Ectodermal cell (in vitro differentiated cells): ENCODE measurements at regions not wholly inside any gene's neighbourhood (a gene's known extent, or its start where the extent isn't known, plus 50 kb on each side); places are given as distances from the start of the nearest gene placed in this dataset.
"Not testable (repeated sequence)": the region's sequence is repeated elsewhere in the genome, so short reads cannot be mapped to it uniquely, and the experiment has no call there.

Experiments used
- H3K27ac ChIP-seq: 2 replicates; pipeline ENCODE4 v1.7.0; 2013; ENCODE audit warnings: mild to moderate bottlenecking, low read depth, low read length; ENCODE audit not compliant: insufficient read depth, poor library complexity, severe bottlenecking
- H3K27me3 ChIP-seq: 2 replicates; pipeline ENCODE4 v1.7.0; 2013; ENCODE audit warnings: mild to moderate bottlenecking, low read length; ENCODE audit not compliant: insufficient read depth, control insufficient read depth, poor library complexity, severe bottlenecking
- H3K36me3 ChIP-seq: one replicate; pipeline ENCODE4 v1.7.0; 2013; ENCODE audit warnings: low read length; ENCODE audit not compliant: control insufficient read depth, insufficient read depth
- H3K4me1 ChIP-seq: one replicate; pipeline ENCODE4 v1.7.0; 2013; ENCODE audit warnings: low read length; ENCODE audit not compliant: control insufficient read depth, insufficient read depth
- H3K4me3 ChIP-seq: 2 replicates; pipeline ENCODE4 v1.7.0; 2013; ENCODE audit warnings: low read depth, low read length, control low read depth; ENCODE audit not compliant: insufficient read depth
- H3K9me3 ChIP-seq: 2 replicates; pipeline ENCODE4 v1.7.0; 2013; ENCODE audit warnings: mild to moderate bottlenecking, low read length, moderate library complexity; ENCODE audit not compliant: control insufficient read depth
- WGBS, 2 experiments: methylation state at CpG; one replicate each; pipeline ENCODE4 v1.1.7; 2013; ENCODE audit warnings: missing lambda C conversion rate in 2 of 2; 5-methylcytosine and 5-hydroxymethylcytosine counted together

GRCh38 chr1:209172792-209173542, 410.5 kb upstream of the CAMK1G start:
- 93 to 94% methylated on average over 31 of the region's 31 CpGs for WGBS, 2 experiments
- not testable (repeated sequence) for H3K27ac ChIP-seq, H3K4me3 ChIP-seq, H3K9me3 ChIP-seq, H3K27me3 ChIP-seq, H3K36me3 ChIP-seq, H3K4me1 ChIP-seq

GRCh38 chr1:209173796-209174195, 409.7 kb upstream of the CAMK1G start:
- not testable (repeated sequence) for H3K4me1 ChIP-seq
- 93 to 97% methylated on average over 2 of the region's 2 CpGs for whole genome bisulfite sequencing, 2 experiments

DNA sequence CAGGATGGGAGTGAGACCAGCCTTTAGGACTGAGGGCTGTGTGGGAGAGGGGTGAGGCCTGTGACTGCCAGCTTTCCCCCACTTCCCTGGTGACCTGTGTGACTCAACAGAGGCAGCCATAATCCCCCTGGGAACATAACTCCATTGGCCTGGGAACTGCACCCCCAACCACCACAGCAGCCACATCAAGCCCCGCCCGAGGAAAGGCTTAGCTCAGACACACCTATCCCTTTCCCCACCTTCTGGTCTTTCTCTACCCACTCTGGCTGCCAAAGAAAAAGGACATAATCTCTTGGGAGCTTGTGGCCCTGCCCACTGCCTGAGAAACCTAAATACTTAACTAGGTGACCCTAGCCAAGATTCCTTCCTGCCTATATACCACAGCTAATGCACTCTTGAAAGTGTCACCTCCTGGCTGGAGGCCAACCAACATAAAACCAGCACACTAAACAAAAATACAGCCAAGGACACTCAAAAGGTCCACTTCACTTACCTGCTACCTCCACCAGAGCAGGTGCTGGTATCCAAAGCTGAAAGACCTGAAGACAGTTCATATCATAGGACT, 406.6 kb upstream of the CAMK1G start:
- no peak overlapping the region for H3K4me3 ChIP-seq
- no peak overlapping the region for H3K27ac ChIP-seq
- 95 to 97% methylated on average over 2 of the region's 2 CpGs for WGBS, 2 experiments
- H3K27me3 ChIP-seq = no peaks in the 10 kb centered on the region
- no peaks in the 10 kb centered on the region for H3K9me3 ChIP-seq
- no peaks in the 10 kb centered on the region for H3K4me1 ChIP-seq
- no peaks in the 10 kb centered on the region for H3K36me3 ChIP-seq

More at GRCh38 chr1:209173796-209174195, 409.7 kb upstream of the CAMK1G start:
- H3K9me3 ChIP-seq, H3K4me3 ChIP-seq, H3K27ac ChIP-seq, H3K36me3 ChIP-seq, H3K27me3 ChIP-seq: not testable (repeated sequence)

- H3K9me3 ChIP-seq = no peaks in the 10 kb centered on the region
- H3K27me3 ChIP-seq = no peaks in the 10 kb centered on the region
- WGBS, 2 experiments = 80 to 95% methylated on average over 1 of the region's 1 CpG
- no peak overlapping the region for H3K27ac ChIP-seq
- H3K36me3 ChIP-seq = no peaks in the 10 kb centered on the region
- H3K4me1 ChIP-seq = no peaks in the 10 kb centered on the region
- no peak overlapping the region for H3K4me3 ChIP-seq
These were observed 400.3 kb upstream of the CAMK1G start for GRCh38 chr1:209183195-209183594.

GRCh38 chr1:209187589-209187988, 395.9 kb upstream of the CAMK1G start:
- Histone ChIP-seq H3K4me1 (no peaks in the 10 kb centered on the region), H3K27me3 (no peaks in the 10 kb centered on the region)

DNA sequence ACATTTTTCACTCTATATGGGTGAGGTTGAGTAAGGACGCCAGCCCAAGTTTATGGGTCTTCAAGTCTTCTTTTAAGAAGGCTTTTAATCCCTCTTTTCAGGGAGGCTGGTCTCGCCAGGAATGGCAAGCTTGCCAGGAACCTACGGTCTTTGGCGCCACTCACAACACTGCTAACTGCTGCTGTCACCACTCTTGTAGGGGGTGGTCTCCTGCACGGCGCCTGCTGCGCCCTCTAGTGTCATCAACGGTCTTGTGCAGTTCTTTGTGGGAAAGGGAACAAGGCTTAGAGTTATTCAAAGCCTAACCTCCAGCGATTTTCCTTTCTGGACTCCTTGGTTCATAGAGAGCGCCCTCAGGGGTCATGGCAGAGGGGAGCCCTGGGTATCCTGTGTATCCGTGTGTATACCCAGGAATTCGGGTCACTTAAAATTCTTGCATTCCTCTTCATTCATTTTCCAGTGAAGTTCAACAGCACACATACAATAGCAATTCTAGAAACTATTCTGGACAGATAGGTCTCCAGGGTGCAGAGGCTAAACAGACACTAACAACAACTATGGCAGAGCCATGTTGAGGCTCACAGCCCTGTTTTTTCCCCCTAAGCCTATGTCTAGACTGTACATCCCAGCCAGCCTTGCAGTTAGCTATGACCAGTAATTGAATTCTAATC, 392.8 kb upstream of the CAMK1G start:
- no peaks in the 10 kb centered on the region for H3K27me3 ChIP-seq
- H3K4me3 ChIP-seq = no peak overlapping the region
- WGBS, 2 experiments = 12 to 14% methylated on average over 12 of the region's 12 CpGs
- no peaks in the 10 kb centered on the region for H3K9me3 ChIP-seq
- H3K27ac ChIP-seq = no peak overlapping the region
- H3K4me1 ChIP-seq = no peaks in the 10 kb centered on the region
- no peaks in the 10 kb centered on the region for H3K36me3 ChIP-seq

More at GRCh38 chr1:209187589-209187988, 395.9 kb upstream of the CAMK1G start:
- no peaks in the 10 kb centered on the region for H3K36me3 ChIP-seq
- no peaks in the 10 kb centered on the region for H3K9me3 ChIP-seq
- H3K4me3 ChIP-seq = no peak overlapping the region
- H3K27ac ChIP-seq = no peak overlapping the region
- 94 to 99% methylated on average over 3 of the region's 3 CpGs for WGBS, 2 experiments

- Histone ChIP-seq H3K4me3 (no peak overlapping the region), H3K4me1 (no peaks in the 10 kb centered on the region), H3K27ac (no peak overlapping the region), H3K27me3 (no peaks in the 10 kb centered on the region), H3K9me3 (no peaks in the 10 kb centered on the region), H3K36me3 (no peaks in the 10 kb centered on the region)
- WGBS, 2 experiments = 87 to 100% methylated on average over 1 of the region's 1 CpG
These were observed 392.3 kb upstream of the CAMK1G start for GRCh38 chr1:209191262-209191634.

DNA sequence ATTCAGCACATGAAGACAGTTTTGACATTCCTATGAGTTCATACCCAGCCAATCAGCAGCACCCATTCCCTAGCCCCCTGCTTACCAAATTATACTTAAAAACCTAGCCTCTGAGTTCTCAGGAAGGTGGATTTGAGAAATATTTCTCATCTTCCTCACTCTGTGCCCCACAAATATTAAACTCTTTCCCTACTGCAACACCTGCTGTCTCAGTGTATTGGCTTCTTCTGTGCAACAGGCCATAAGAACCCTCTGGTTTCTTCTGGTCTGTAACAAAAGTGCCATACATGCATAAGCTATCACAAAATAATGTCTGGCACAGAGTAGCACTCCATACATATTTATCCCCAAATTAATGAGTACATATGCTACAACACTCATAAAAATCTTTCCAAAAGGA, 387.4 kb upstream of the CAMK1G start:
- no peaks in the 10 kb centered on the region for H3K9me3 ChIP-seq

DNA sequence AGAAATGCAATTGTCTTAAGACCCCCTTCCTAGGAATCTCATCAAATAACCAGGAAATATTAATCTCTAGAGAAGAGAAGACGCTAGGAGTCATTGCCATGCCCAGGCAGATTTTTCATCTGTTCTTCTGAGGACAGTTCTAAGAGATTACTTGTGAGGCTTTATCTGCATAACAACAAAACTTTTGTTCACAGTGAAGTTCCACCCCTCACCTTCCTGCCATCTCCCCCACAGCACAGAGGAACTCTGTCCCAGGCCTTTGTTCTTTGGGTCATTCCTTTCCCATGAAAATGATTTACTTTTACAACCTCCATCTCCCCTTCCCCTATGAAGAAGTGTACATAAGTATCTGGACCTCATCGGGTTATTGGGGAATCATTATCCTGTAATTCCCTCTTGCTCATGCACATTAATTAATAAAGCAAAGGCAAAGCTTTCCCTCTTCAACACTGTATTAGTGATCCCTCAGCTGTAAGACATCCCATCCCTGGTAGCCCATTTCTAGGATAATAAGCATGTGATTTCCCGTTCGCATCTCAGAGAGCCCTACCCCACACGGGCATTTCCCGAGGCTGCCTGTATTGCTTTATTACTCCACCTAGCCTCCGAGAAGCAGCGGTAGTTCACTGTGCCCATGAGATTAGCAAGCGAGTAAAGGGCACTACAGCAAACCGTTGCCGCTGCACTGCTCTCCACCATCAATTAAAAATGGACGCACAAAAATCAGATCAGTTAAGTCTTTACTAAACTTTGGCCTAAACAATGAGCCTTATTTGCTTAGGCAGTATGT, 384.4 kb upstream of the CAMK1G start:
- WGBS, 2 experiments = 27 to 29% methylated on average over 12 of the region's 12 CpGs
- no peaks in the 10 kb centered on the region for H3K27me3 ChIP-seq
- H3K4me3 ChIP-seq = no peak overlapping the region
- no peaks in the 10 kb centered on the region for H3K9me3 ChIP-seq
- H3K36me3 ChIP-seq = no peaks in the 10 kb centered on the region
- H3K27ac ChIP-seq = peak overlapping the region; percentile 38
- H3K4me1 ChIP-seq = peaks cover 23% of the 10 kb centered on the region

More for the DNA sequence above, 387.4 kb upstream of the CAMK1G start:
- Histone ChIP-seq H3K4me3 (no peak overlapping the region), H3K27me3 (no peaks in the 10 kb centered on the region), H3K4me1 (peaks cover 18% of the 10 kb centered on the region), H3K36me3 (no peaks in the 10 kb centered on the region), H3K27ac (no peak overlapping the region)

GRCh38 chr1:209199822-209200221, 383.7 kb upstream of the CAMK1G start:
- H3K9me3 ChIP-seq = no peaks in the 10 kb centered on the region
- no peaks in the 10 kb centered on the region for H3K27me3 ChIP-seq
- H3K4me3 ChIP-seq = no peak overlapping the region
- H3K4me1 ChIP-seq = peaks cover 23% of the 10 kb centered on the region
- no peaks in the 10 kb centered on the region for H3K36me3 ChIP-seq
- peak overlapping the region; percentile 38 for H3K27ac ChIP-seq
- 0 to 1% methylated on average over 4 of the region's 4 CpGs for WGBS, 2 experiments
